Muscle of leg (tissue), 3 donors: ENCODE measurements at regions not wholly inside any gene's neighbourhood (a gene's known extent, or its start where the extent isn't known, plus 50 kb on each side); places are given as distances from the start of the nearest gene placed in this dataset.
A peak's percentile ranks its signal among the peaks of the same experiment; 100 is the strongest.

Source experiments
- DNase-seq: peaks from one replicate; pipeline ENCODE4 v3.0.0; 2013
- H3K27ac ChIP-seq: one replicate; pipeline ENCODE4 v1.5.1; 2013; ENCODE audit warnings: mild to moderate bottlenecking, low read length, control low read depth
- H3K27me3 ChIP-seq: one replicate; pipeline ENCODE4 v1.6.1; 2013; ENCODE audit warnings: low read length; ENCODE audit not compliant: control insufficient read depth, insufficient read depth
- H3K36me3 ChIP-seq: one replicate; pipeline ENCODE4 v1.6.1; 2013; ENCODE audit warnings: low read length; ENCODE audit not compliant: control insufficient read depth, insufficient read depth
- H3K4me1 ChIP-seq: one replicate; pipeline ENCODE4 v1.6.1; 2013; ENCODE audit warnings: low read length; ENCODE audit not compliant: control insufficient read depth, insufficient read depth
- H3K4me3 ChIP-seq: one replicate; pipeline ENCODE4 v1.5.1; 2013; ENCODE audit warnings: low read length, control low read depth
- H3K9me3 ChIP-seq: replicated peaks from 2 replicates; pipeline ENCODE4 v1.6.1; 2013; ENCODE audit warnings: low read depth, low read length; ENCODE audit not compliant: control insufficient read depth
- WGBS: methylation state at CpG from one replicate; pipeline ENCODE4 v1.1.5; 2013; ENCODE audit warnings: missing lambda C conversion rate; ENCODE audit not compliant: insufficient coverage; 5-methylcytosine and 5-hydroxymethylcytosine counted together

DNA sequence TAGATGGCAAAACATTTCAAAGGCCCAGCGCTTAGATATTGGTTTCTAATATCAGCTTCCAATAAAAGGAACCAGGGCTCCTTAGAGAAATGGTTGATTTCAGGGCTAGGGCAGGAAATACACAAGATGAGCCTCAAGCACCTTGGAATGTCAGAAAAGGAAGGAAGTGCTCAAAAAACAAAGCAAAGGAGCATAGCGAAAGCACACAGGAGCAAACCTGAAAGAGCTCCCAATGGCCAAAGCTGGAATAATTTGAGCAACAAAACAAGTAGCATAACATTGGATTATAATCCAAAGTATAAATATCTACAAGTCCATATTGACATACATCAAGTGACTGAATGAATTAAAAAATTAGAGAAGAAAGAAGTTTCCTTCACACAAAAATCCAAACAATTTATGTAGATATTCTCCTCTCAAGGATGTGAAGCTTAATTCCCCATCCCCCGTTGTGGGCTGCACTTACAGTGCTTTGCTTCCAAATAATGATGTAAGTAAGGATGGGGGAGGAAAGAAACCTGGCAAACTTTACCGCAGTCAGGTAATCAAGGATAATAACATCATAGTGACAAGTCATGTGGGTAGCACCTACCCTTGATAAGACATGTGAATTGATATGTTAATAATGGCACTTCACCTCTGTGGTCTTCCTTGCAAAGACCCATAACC is 132.9 kb upstream of the DST start:
- no CpG with 5 or more reads among the region's 4 CpGs for WGBS
- Histone ChIP-seq H3K9me3 (no peaks in the 10 kb centered on the region), H3K4me3 (no peak overlapping the region), H3K36me3 (no peaks in the 10 kb centered on the region), H3K27ac (no peak overlapping the region), H3K4me1 (no peaks in the 10 kb centered on the region), H3K27me3 (no peaks in the 10 kb centered on the region)
- no peak for DNase-seq

DNA sequence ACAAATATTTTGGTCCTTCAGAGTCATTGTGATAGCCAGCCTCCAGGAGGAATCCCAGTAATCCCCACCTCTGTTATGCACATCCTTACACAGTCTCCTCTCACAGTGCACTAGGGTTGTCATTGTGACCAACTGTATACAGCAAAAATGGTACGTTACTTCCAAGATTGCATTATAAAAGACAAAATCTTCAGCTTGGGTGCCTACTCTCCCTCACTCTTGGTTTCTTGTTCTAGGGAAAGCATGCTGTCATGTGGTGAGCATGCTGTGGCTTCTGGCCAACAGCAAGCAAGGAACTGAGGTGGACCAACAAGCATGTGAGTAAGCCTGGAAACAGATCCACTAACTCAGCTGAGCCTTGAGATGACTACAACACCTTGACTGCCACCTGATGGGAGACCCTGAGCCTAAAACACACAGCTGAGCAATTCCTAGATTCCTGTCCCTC is 130.1 kb upstream of the DST start:
- Histone ChIP-seq H3K27me3 (no peaks in the 10 kb centered on the region), H3K9me3 (no peaks in the 10 kb centered on the region), H3K4me3 (no peak overlapping the region), H3K27ac (no peak overlapping the region), H3K4me1 (no peaks in the 10 kb centered on the region), H3K36me3 (no peaks in the 10 kb centered on the region)
- peak; percentile 52 for DNase-seq
- no CpG with 5 or more reads among the region's 1 CpG for WGBS

DNA sequence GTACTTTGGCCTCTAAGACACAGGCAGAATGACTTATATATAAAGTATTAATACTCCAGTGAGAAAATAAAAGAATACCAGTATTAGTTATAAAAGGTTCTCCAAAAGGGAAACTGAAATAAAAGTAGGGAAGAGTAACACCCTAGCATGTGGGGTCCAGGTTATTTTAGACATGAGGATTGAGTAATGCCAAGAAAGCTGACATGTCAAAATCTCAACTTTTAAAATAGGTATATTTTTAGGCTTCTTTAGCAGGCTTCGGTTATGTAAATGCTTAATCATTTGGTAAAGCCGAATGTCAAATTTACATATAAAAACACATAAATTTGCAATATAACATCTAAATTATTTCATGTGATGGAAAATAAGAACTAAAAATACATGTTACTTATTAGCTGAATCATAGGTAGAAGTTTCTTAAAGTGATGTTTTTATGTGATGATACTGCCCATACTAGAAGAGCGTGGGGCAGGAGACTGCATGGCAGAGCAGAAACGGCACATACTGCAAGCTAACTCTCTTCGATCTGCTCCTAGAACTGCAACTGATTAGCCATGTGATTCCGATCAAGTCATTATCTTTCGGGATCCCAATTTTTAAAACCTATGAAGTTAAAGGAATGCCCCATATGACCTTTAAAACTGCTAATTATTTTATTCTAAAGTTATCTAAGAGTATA is 129.4 kb upstream of the DST start:
- H3K9me3 ChIP-seq, result no peaks in the 10 kb centered on the region
- no peaks in the 10 kb centered on the region for H3K36me3 ChIP-seq
- H3K4me1 ChIP-seq, result no peaks in the 10 kb centered on the region
- H3K4me3 ChIP-seq, result no peak overlapping the region
- DNase-seq, result no peak
- H3K27ac ChIP-seq, result no peak overlapping the region
- no peaks in the 10 kb centered on the region for H3K27me3 ChIP-seq
- WGBS, result 69% methylated on average over 3 of the region's 7 CpGs

DNA sequence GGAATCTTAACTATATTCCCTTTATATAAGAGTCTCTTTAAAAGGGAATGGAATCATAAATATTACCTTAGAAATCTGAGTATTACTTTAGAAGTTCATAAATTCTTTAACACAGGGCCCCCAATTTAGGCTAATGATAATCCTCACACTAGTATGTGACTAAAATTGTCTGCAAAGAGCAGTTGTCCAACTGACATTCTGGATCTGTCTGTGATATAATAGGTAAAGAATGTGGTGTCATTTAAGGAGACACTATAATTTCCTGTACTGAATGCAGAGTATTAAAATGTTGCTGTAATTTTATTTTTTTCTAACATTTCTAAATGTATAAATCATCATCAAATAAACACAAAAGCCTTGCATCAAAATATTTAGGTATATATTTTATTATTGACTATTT is 128.5 kb upstream of the DST start:
- Histone ChIP-seq H3K27me3 (no peaks in the 10 kb centered on the region), H3K4me1 (no peaks in the 10 kb centered on the region), H3K27ac (no peak overlapping the region), H3K4me3 (no peak overlapping the region), H3K9me3 (no peaks in the 10 kb centered on the region), H3K36me3 (no peaks in the 10 kb centered on the region)
- peak; percentile 27 for DNase-seq

DNA sequence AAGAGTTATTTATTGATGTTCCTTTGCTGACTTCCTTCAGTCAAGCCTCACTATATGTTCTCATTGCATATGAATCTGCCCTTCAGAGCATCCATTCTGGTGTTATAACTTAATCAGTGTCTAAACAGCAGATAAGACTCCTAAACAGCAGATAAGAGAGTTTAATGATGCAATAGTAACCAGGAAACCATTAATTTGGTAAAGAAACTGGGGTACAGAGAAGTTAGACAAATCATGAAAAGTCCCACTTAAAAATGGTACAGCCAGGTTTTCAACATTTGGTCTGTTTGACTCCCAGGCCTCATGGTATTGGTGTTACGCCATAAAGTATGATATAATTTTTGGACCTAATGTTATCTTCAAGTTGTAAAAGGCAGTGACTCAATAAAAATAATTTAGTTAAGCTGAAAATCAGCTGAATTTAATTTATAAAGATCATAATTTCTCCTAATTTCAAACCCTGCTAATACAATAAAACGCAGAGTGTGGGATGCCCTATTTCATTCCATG is 127.4 kb upstream of the DST start:
- WGBS, result no CpG with 5 or more reads among the region's 2 CpGs
- Histone ChIP-seq H3K27ac (no peak overlapping the region), H3K27me3 (no peaks in the 10 kb centered on the region), H3K9me3 (no peaks in the 10 kb centered on the region), H3K4me1 (no peaks in the 10 kb centered on the region), H3K36me3 (no peaks in the 10 kb centered on the region), H3K4me3 (no peak overlapping the region)
- DNase-seq, result no peak

DNA sequence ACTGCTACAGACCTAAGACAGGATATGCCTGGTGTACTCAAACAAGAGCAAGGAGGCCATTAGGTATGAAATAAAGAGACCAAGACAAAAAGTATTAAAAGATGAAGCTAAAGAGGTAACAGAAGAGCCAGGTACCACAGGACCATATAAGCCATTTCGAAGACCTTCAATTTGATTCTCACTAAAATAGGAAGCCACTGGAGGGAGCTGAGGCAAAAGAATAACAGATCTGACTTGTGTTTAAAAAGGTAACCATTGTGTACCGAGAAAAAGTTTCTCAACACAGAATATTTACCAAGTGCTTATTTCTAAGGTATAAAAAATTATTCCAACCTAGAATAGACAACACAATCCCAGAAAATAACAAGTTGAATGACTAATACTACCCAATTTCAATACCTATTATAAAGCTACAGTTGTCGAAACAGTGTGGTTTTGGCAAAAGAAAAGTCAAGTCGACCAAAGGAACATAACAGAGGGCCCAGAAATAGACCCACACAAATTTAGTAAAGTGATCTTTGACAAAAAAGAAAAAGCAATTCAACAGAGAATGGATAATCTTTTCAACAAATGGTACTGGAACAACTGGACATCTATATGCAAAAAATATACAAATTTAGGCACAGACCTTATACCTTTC is 125.3 kb upstream of the DST start:
- no CpG with 5 or more reads among the region's 4 CpGs for WGBS
- H3K4me1 ChIP-seq, result no peaks in the 10 kb centered on the region

DNA sequence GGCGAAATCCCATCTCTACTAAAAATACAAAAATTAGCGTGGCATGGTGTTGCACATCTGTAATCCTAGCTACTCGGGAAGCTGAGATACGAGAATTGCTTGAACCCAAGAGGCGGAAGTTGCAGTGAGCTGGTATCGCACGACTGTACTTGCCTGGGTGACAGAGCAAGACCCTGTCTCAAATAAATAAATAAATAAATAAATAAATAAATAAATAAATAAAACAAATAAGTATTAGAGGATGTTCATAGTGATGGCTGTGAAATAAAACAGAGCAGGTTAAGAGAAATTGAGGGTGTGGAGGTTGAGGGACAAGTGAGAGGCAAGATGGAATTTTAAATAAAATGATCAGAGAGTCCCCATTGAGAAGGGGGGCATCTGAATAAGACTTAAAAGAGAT is 124.7 kb upstream of the DST start:
- H3K9me3 ChIP-seq, result no peaks in the 10 kb centered on the region
- WGBS, result no CpG with 5 or more reads among the region's 7 CpGs
- H3K27me3 ChIP-seq, result no peaks in the 10 kb centered on the region
- H3K36me3 ChIP-seq, result no peaks in the 10 kb centered on the region
- no peak overlapping the region for H3K4me3 ChIP-seq
- H3K27ac ChIP-seq, result no peak overlapping the region
- no peaks in the 10 kb centered on the region for H3K4me1 ChIP-seq
- DNase-seq, result no peak

More for the DNA sequence above, 125.3 kb upstream of the DST start:
- Histone ChIP-seq H3K9me3 (no peaks in the 10 kb centered on the region), H3K36me3 (no peaks in the 10 kb centered on the region), H3K27me3 (no peaks in the 10 kb centered on the region), H3K4me3 (no peak overlapping the region), H3K27ac (no peak overlapping the region)
- DNase-seq, result no peak

DNA sequence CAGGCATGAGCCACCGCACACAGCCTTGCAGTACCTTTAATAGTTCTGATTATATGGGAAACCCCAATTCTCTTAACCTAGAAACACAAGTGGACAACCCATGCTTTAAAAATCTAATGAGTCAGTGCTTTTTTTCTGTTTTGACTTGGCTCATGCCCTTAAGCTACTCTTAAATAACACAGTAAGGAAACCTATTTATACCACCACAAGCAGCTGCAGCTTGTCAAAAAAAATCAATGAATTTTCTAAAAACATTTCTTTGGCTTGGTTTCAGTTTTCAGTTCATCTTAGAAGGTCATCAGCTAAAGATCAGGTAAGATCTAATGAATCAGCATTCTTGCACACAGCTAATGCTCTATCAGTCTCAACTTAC is 124.1 kb upstream of the DST start:
- Histone ChIP-seq H3K9me3 (no peaks in the 10 kb centered on the region), H3K27ac (no peak overlapping the region), H3K4me3 (no peak overlapping the region), H3K4me1 (no peaks in the 10 kb centered on the region), H3K36me3 (no peaks in the 10 kb centered on the region), H3K27me3 (no peaks in the 10 kb centered on the region)
- DNase-seq, result no peak
- 80% methylated on average over 1 of the region's 1 CpG for WGBS

DNA sequence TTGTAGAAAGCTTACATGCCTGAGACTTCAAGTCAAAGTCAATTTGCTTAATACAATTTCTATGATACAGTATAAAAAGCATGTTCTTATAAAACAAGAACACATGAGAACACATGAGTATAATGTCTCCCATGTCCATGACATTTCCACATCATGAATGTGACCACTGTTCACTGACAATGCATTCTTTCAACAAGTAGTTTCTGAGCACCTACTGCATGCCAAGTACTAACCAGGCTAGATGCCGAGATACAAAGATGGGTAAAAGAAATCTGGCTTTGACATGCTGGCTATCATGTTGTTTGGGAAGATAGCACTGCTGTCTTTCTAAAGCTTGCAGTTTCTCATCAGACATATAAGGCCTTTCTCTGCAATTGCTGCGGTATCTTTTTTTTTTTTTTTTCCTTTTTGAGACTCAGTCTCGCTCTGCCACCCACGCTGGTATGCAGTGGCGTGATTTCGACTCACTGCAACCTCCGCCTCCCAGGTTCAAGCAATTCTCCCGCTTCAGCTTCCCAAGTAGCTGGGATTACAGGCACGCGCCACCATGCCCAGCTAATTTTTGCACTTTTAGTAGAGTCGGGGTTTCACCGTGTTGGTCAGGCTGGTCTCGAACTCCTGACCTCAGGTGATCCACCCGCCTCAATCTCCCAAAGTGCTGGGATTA is 123.6 kb upstream of the DST start:
- Histone ChIP-seq H3K9me3 (no peaks in the 10 kb centered on the region), H3K4me3 (no peak overlapping the region), H3K27me3 (no peaks in the 10 kb centered on the region), H3K36me3 (no peaks in the 10 kb centered on the region), H3K4me1 (no peaks in the 10 kb centered on the region), H3K27ac (no peak overlapping the region)
- no peak for DNase-seq
- WGBS, result 93% methylated on average over 11 of the region's 14 CpGs

DNA sequence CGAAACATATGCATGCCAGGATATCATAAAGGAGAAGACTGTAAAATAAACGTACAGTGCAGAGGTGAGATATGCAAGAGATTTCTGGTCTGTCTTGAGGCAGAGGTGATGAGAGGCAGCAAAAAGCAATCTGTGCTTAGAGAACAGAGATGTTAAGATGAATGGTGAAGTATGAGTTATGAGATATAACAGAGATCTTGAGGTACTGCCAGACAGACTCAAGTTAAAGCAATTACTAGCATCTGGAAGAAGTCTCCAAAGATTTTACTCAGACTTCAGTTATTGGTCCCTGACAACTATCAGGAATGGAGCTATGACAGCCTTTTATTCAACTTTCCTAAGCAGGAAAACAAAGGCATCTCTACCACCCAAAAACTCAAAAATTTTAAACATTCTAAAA is 122.8 kb upstream of the DST start:
- no peaks in the 10 kb centered on the region for H3K27me3 ChIP-seq
- no peaks in the 10 kb centered on the region for H3K4me1 ChIP-seq
- WGBS, result 0% methylated on average over 1 of the region's 2 CpGs

More for the DNA sequence above, 122.8 kb upstream of the DST start:
- H3K27ac ChIP-seq, result no peak overlapping the region
- H3K9me3 ChIP-seq, result no peaks in the 10 kb centered on the region
- H3K36me3 ChIP-seq, result no peaks in the 10 kb centered on the region
- no peak overlapping the region for H3K4me3 ChIP-seq
- no peak for DNase-seq
